ENCODE measurements at regions not wholly inside any gene's neighbourhood (a gene's known extent, or its start where the extent isn't known, plus 50 kb on each side); places are given as distances from the start of the nearest gene placed in this dataset.

GRCh38 chr4:138945840-138946239 lies 69.7 kb upstream of the NOCT start:
- Mint-ChIP-seq H3K4me3 (ENCODE audit: low read depth) (no peak overlapping the region), H3K9me3 (ENCODE audit: low read depth) (no peaks in the 10 kb centered on the region), H3K36me3 (ENCODE audit: insufficient read depth) (no peaks in the 10 kb centered on the region), H3K27ac (no peak overlapping the region), H3K27me3 (no peaks in the 10 kb centered on the region), H3K4me1 (ENCODE audit: low read depth) (no peaks in the 10 kb centered on the region)
- DNase-seq (ENCODE audit: low spot score, unreplicated experiment) = no peak
- TF ChIP-seq CTCF (IDR thresholded peaks at IDR 0.05; ENCODE audit: unreplicated experiment) = no peak

GRCh38 chr4:138945401-138945800 lies 70.2 kb upstream of the NOCT start:
- no peak for DNase-seq (ENCODE audit: low spot score, unreplicated experiment)
- H3K27ac Mint-ChIP-seq = no peak overlapping the region
- no peaks in the 10 kb centered on the region for H3K9me3 Mint-ChIP-seq (ENCODE audit: low read depth)
- H3K36me3 Mint-ChIP-seq (ENCODE audit: insufficient read depth) = no peaks in the 10 kb centered on the region
- TF ChIP-seq CTCF (IDR thresholded peaks at IDR 0.05; ENCODE audit: unreplicated experiment) = no peak
- H3K27me3 Mint-ChIP-seq = no peaks in the 10 kb centered on the region
- no peak overlapping the region for H3K4me3 Mint-ChIP-seq (ENCODE audit: low read depth)
- H3K4me1 Mint-ChIP-seq (ENCODE audit: low read depth) = no peaks in the 10 kb centered on the region

GRCh38 chr4:138943893-138944292 lies 71.7 kb upstream of the NOCT start:
- Mint-ChIP-seq H3K27ac (no peak overlapping the region), H3K27me3 (no peaks in the 10 kb centered on the region), H3K9me3 (ENCODE audit: low read depth) (no peaks in the 10 kb centered on the region), H3K36me3 (ENCODE audit: insufficient read depth) (no peaks in the 10 kb centered on the region), H3K4me1 (ENCODE audit: low read depth) (no peaks in the 10 kb centered on the region), H3K4me3 (ENCODE audit: low read depth) (no peak overlapping the region)
- DNase-seq (ENCODE audit: low spot score, unreplicated experiment) = no peak
- no peak for TF ChIP-seq CTCF (IDR thresholded peaks at IDR 0.05; ENCODE audit: unreplicated experiment)

GRCh38 chr4:138941037-138941436 lies 74.5 kb upstream of the NOCT start:
- no peak for TF ChIP-seq CTCF (IDR thresholded peaks at IDR 0.05; ENCODE audit: unreplicated experiment)
- DNase-seq (ENCODE audit: low spot score, unreplicated experiment) = no peak
- H3K4me1 Mint-ChIP-seq (ENCODE audit: low read depth) = peaks cover 10% of the 10 kb centered on the region
- no peak overlapping the region for H3K4me3 Mint-ChIP-seq (ENCODE audit: low read depth)
- H3K36me3 Mint-ChIP-seq (ENCODE audit: insufficient read depth) = no peaks in the 10 kb centered on the region
- H3K9me3 Mint-ChIP-seq (ENCODE audit: low read depth) = no peaks in the 10 kb centered on the region
- no peak overlapping the region for H3K27ac Mint-ChIP-seq
- no peaks in the 10 kb centered on the region for H3K27me3 Mint-ChIP-seq

- no peak for TF ChIP-seq CTCF (IDR thresholded peaks at IDR 0.05; ENCODE audit: unreplicated experiment)
- H3K27me3 Mint-ChIP-seq = no peaks in the 10 kb centered on the region
- H3K27ac Mint-ChIP-seq = no peak overlapping the region
- H3K9me3 Mint-ChIP-seq (ENCODE audit: low read depth) = no peaks in the 10 kb centered on the region
- no peak overlapping the region for H3K4me3 Mint-ChIP-seq (ENCODE audit: low read depth)
- no peak for DNase-seq (ENCODE audit: low spot score, unreplicated experiment)
- no peaks in the 10 kb centered on the region for H3K36me3 Mint-ChIP-seq (ENCODE audit: insufficient read depth)
- peaks cover 21% of the 10 kb centered on the region for H3K4me1 Mint-ChIP-seq (ENCODE audit: low read depth)
Observed at GRCh38 chr4:138939960-138940359, 75.6 kb upstream of the NOCT start.

Data from progenitor cell of endocrine pancreas (in vitro differentiated cells).